ENCODE measurements at regions not wholly inside any gene's neighbourhood (a gene's known extent, or its start where the extent isn't known, plus 50 kb on each side); places are given as distances from the start of the nearest gene placed in this dataset.

GRCh38 chrX:106300656-106301055 is 132.6 kb downstream of the PWWP3B start:
- in situ Hi-C loops (cut with MboI; ENCODE audit: low sequenced_read_pairs in 4 of 4) (no loop called here), intact Hi-C loops (cut with DNase I; ENCODE audit: low total_unique reads) (no loop called here)
- Histone ChIP-seq H3K27ac (no peak overlapping the region), H3K36me3 (no peaks in the 10 kb centered on the region), H3K27me3 (peaks cover 0 to 8% (median 0%) of the 10 kb centered on the region in 3 donors), H3K9me3 (peaks cover 0 to 3% (median 0%) of the 10 kb centered on the region in 3 donors), H3K4me1 (no peaks in the 10 kb centered on the region), H3K4me3 (no peak overlapping the region)
- TF ChIP-seq CTCF (IDR thresholded peaks at IDR 0.05 in 4 of 5, conservative IDR thresholded peaks at IDR 0.05 in 1 of 5) (no peak), POLR2A (IDR thresholded peaks at IDR 0.05) (no peak)
- ATAC-seq (no peak), DNase-seq (no peak)

- Histone ChIP-seq H3K9me3 (peaks cover 0 to 3% (median 0%) of the 10 kb centered on the region in 3 donors), H3K36me3 (no peaks in the 10 kb centered on the region), H3K4me3 (no peak overlapping the region), H3K4me1 (no peaks in the 10 kb centered on the region), H3K27me3 (peaks cover 0 to 8% (median 0%) of the 10 kb centered on the region in 3 donors), H3K27ac (no peak overlapping the region)
- intact Hi-C loops (cut with DNase I; ENCODE audit: low total_unique reads) (no loop called here), in situ Hi-C loops (cut with MboI; ENCODE audit: low sequenced_read_pairs in 4 of 4) (no loop called here)
- TF ChIP-seq POLR2A (IDR thresholded peaks at IDR 0.05): no peak
- no peak for TF ChIP-seq CTCF (IDR thresholded peaks at IDR 0.05 in 4 of 5, conservative IDR thresholded peaks at IDR 0.05 in 1 of 5)
- DNase-seq (no peak), ATAC-seq (no peak)
Observed at GRCh38 chrX:106302304-106302703, 134.2 kb downstream of the PWWP3B start.

DNA sequence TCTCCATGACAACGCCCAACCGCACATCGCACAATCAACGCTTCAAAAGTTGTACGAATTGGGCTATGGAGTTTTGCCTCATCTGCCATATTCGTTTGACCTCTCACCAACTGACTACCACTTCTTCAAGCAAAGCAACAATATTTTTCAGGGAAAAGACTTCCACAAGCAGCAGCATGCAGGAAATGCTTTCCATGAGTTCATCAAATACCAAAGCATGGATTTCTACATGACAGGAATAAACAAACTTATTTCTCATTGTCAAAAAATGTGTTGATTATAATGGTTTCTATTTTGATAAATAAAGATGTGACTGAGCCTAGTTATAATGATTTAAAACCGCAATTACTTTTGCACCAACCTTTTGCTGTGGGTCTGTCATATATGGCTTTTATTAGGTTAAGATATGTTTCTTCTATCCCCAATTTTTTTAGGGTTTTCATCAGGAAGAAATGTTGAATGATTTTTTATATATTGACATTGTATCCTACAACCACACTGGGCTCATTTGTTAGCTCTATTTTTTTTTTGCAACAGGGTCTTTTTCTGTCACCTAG is 138.4 kb downstream of the PWWP3B start:
- ATAC-seq: no peak
- Histone ChIP-seq H3K4me1 (no peaks in the 10 kb centered on the region), H3K27me3 (peaks cover 0 to 8% (median 0%) of the 10 kb centered on the region in 3 donors), H3K36me3 (no peaks in the 10 kb centered on the region), H3K27ac (no peak overlapping the region), H3K9me3 (peaks cover 0 to 3% (median 0%) of the 10 kb centered on the region in 3 donors), H3K4me3 (no peak overlapping the region)
- in situ Hi-C loops (cut with MboI; ENCODE audit: low sequenced_read_pairs in 4 of 4): no loop called here
- no peak for DNase-seq
- TF ChIP-seq POLR2A (IDR thresholded peaks at IDR 0.05): no peak
- intact Hi-C loops (cut with DNase I; ENCODE audit: low total_unique reads): no loop called here

GRCh38 chrX:106323357-106323756 is 155.3 kb downstream of the PWWP3B start:
- Histone ChIP-seq H3K9me3 (no peaks in the 10 kb centered on the region), H3K27me3 (no peaks in the 10 kb centered on the region), H3K4me1 (no peaks in the 10 kb centered on the region), H3K4me3 (no peak overlapping the region), H3K27ac (no peak overlapping the region), H3K36me3 (no peaks in the 10 kb centered on the region)
- in situ Hi-C loops (cut with MboI; ENCODE audit: low sequenced_read_pairs in 4 of 4): no loop called here
- intact Hi-C loops (cut with DNase I; ENCODE audit: low total_unique reads): no loop called here
- DNase-seq: no peak
- TF ChIP-seq CTCF (IDR thresholded peaks at IDR 0.05 in 4 of 5, conservative IDR thresholded peaks at IDR 0.05 in 1 of 5) (no peak), POLR2A (IDR thresholded peaks at IDR 0.05) (no peak)
- ATAC-seq: no peak

DNA sequence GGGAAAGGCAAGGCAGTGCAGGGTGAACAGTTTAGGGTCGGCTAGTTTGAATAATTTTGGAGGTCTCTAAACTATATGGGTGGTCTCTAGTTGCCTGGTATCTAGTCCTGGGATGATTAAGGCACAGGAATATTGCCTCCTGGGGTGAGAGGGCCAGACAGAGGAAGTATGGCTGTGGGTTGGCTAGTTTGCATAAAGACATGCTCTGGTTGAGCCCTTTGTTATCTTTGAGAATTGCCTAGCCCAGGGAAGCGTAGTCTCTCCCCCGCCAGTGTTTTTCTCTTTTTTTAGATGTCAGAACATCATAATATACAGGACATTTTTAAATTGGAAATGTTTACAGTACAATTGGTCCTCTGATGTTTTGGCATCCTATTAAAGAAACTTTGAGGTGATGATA is 163.5 kb downstream of the PWWP3B start:
- intact Hi-C loops (cut with DNase I; ENCODE audit: low total_unique reads) (no loop called here), in situ Hi-C loops (cut with MboI; ENCODE audit: low sequenced_read_pairs in 4 of 4) (no loop called here)
- no peak overlapping the region for H3K4me3 ChIP-seq
- ATAC-seq: no peak
- no peaks in the 10 kb centered on the region for H3K27me3 ChIP-seq
- H3K27ac ChIP-seq: no peak overlapping the region
- no peaks in the 10 kb centered on the region for H3K4me1 ChIP-seq
- DNase-seq: no peak
- H3K36me3 ChIP-seq: no peaks in the 10 kb centered on the region
- TF ChIP-seq POLR2A (IDR thresholded peaks at IDR 0.05) (no peak), CTCF (IDR thresholded peaks at IDR 0.05 in 4 of 5, conservative IDR thresholded peaks at IDR 0.05 in 1 of 5) (no peak)
- H3K9me3 ChIP-seq: no peaks in the 10 kb centered on the region
